ENCODE measurements at regions not wholly inside any gene's neighbourhood (a gene's known extent, or its start where the extent isn't known, plus 50 kb on each side); places are given as distances from the start of the nearest gene placed in this dataset.

GRCh38 chr2:221360742-221361141 is 211.4 kb downstream of the EPHA4 start:
- FAIRE-seq (no peak), DNase-seq (ENCODE audit: insufficient read length, low spot score) (no peak)
- no peak for TF ChIP-seq CTCF (IDR thresholded peaks at IDR 0.05; ENCODE audit: insufficient read depth, missing control alignments)

- DNase-seq (ENCODE audit: insufficient read length, low spot score) (no peak), FAIRE-seq (no peak)
- no peak for TF ChIP-seq CTCF (IDR thresholded peaks at IDR 0.05; ENCODE audit: insufficient read depth, missing control alignments)
These were observed 210.5 kb downstream of the EPHA4 start for GRCh38 chr2:221361633-221362032.

GRCh38 chr2:221364672-221365071 is 207.4 kb downstream of the EPHA4 start:
- TF ChIP-seq CTCF (IDR thresholded peaks at IDR 0.05; ENCODE audit: insufficient read depth, missing control alignments): no peak
- FAIRE-seq (no peak), DNase-seq (ENCODE audit: insufficient read length, low spot score) (no peak)
